ENCODE measurements at regions not wholly inside any gene's neighbourhood (a gene's known extent, or its start where the extent isn't known, plus 50 kb on each side); places are given as distances from the start of the nearest gene placed in this dataset.

- Histone ChIP-seq H2AFZ (ENCODE audit: low read length) (no peak overlapping the region), H4K20me1 (ENCODE audit: insufficient read depth, low read length, poor library complexity, severe bottlenecking) (no peaks in the 10 kb centered on the region), H3K4me1 (ENCODE audit: insufficient read depth, low read length, poor library complexity, severe bottlenecking) (no peaks in the 10 kb centered on the region), H3K9me2 (replicated peaks; ENCODE audit: low read depth, low read length) (no peaks in the 10 kb centered on the region), H3K4me2 (ENCODE audit: low read depth, low read length, poor library complexity, severe bottlenecking) (no peak overlapping the region), H3K36me3 (ENCODE audit: insufficient read depth, low read length) (no peaks in the 10 kb centered on the region), H3K9ac (ENCODE audit: low read depth, low read length, poor library complexity, severe bottlenecking) (no peak overlapping the region), H3K27me3 (ENCODE audit: insufficient read depth, low read length, poor library complexity, severe bottlenecking) (no peaks in the 10 kb centered on the region), H3F3A (ENCODE audit: low read depth) (no peaks in the 10 kb centered on the region), H3K79me2 (ENCODE audit: insufficient read depth, low read length) (no peaks in the 10 kb centered on the region), H3K4me3 (ENCODE audit: low read length, poor library complexity, severe bottlenecking) (no peak overlapping the region), H3K9me3 (ENCODE audit: insufficient read depth, low read depth, low read length) (no peaks in the 10 kb centered on the region; the same call in 1 of the 2 replicates)
- TF ChIP-seq EZH2phosphoT487 (IDR thresholded peaks at IDR 0.05; ENCODE audit: borderline replicate concordance) (no peak), CTCF (conservative IDR thresholded peaks at IDR 0.05; ENCODE audit: low read length) (no peak)
Observed at GRCh38 chr2:118519511-118519910, 327.9 kb downstream of the EN1 start.

GRCh38 chr2:118510807-118511206 lies 336.6 kb downstream of the EN1 start:
- Histone ChIP-seq H3K36me3 (ENCODE audit: insufficient read depth, low read length) (no peaks in the 10 kb centered on the region), H3K9me2 (replicated peaks; ENCODE audit: low read depth, low read length) (no peaks in the 10 kb centered on the region), H3K79me2 (ENCODE audit: insufficient read depth, low read length) (no peaks in the 10 kb centered on the region), H3K4me1 (ENCODE audit: insufficient read depth, low read length, poor library complexity, severe bottlenecking) (no peaks in the 10 kb centered on the region), H3K27me3 (ENCODE audit: insufficient read depth, low read length, poor library complexity, severe bottlenecking) (no peaks in the 10 kb centered on the region), H4K20me1 (ENCODE audit: insufficient read depth, low read length, poor library complexity, severe bottlenecking) (no peaks in the 10 kb centered on the region), H3K9me3 (ENCODE audit: insufficient read depth, low read depth, low read length) (no peaks in the 10 kb centered on the region), H3K4me3 (ENCODE audit: low read length, poor library complexity, severe bottlenecking) (no peak overlapping the region), H2AFZ (ENCODE audit: low read length) (no peak overlapping the region), H3K4me2 (ENCODE audit: low read depth, low read length, poor library complexity, severe bottlenecking) (no peak overlapping the region), H3K9ac (ENCODE audit: low read depth, low read length, poor library complexity, severe bottlenecking) (no peak overlapping the region), H3F3A (ENCODE audit: low read depth) (no peaks in the 10 kb centered on the region)
- TF ChIP-seq EZH2phosphoT487 (IDR thresholded peaks at IDR 0.05; ENCODE audit: borderline replicate concordance) (no peak), CTCF (conservative IDR thresholded peaks at IDR 0.05; ENCODE audit: low read length) (no peak)

- no peaks in the 10 kb centered on the region for H3F3A ChIP-seq (ENCODE audit: low read depth)
Observed at GRCh38 chr2:118509319-118510004, 338.0 kb downstream of the EN1 start.

More at GRCh38 chr2:118509319-118510004, 338.0 kb downstream of the EN1 start:
- no peak overlapping the region for H2AFZ ChIP-seq (ENCODE audit: low read length)
- no peaks in the 10 kb centered on the region for H3K9me2 ChIP-seq (replicated peaks; ENCODE audit: low read depth, low read length)
- no peaks in the 10 kb centered on the region for H3K79me2 ChIP-seq (ENCODE audit: insufficient read depth, low read length)
- no peak overlapping the region for H3K4me3 ChIP-seq (ENCODE audit: low read length, poor library complexity, severe bottlenecking)
- H3K36me3 ChIP-seq (ENCODE audit: insufficient read depth, low read length): no peaks in the 10 kb centered on the region
- no peaks in the 10 kb centered on the region for H3K9me3 ChIP-seq (ENCODE audit: insufficient read depth, low read depth, low read length)
- no peaks in the 10 kb centered on the region for H3K27me3 ChIP-seq (ENCODE audit: insufficient read depth, low read length, poor library complexity, severe bottlenecking)
- H3K4me2 ChIP-seq (ENCODE audit: low read depth, low read length, poor library complexity, severe bottlenecking): no peak overlapping the region
- no peak overlapping the region for H3K9ac ChIP-seq (ENCODE audit: low read depth, low read length, poor library complexity, severe bottlenecking)
- no peaks in the 10 kb centered on the region for H3K4me1 ChIP-seq (ENCODE audit: insufficient read depth, low read length, poor library complexity, severe bottlenecking)
- TF ChIP-seq EZH2phosphoT487 (IDR thresholded peaks at IDR 0.05; ENCODE audit: borderline replicate concordance): no peak
- no peak for TF ChIP-seq CTCF (conservative IDR thresholded peaks at IDR 0.05; ENCODE audit: low read length)
- no peaks in the 10 kb centered on the region for H4K20me1 ChIP-seq (ENCODE audit: insufficient read depth, low read length, poor library complexity, severe bottlenecking)
